HEK293 (cell line): ENCODE measurements at regions not wholly inside any gene's neighbourhood (a gene's known extent, or its start where the extent isn't known, plus 50 kb on each side); places are given as distances from the start of the nearest gene placed in this dataset.

Source experiments
- CTCF ChIA-PET: fragments of 350-600 bp; formaldehyde crosslinking; extraction: SDS; loops from one replicate; lab custom pipeline; 2021; ENCODE audit warnings: antibody characterized with exemption; lab: Yijun Ruan, JAX
- POLR2A ChIA-PET: fragments of 300-600 bp; formaldehyde crosslinking; extraction: SDS; loops from one replicate; lab custom pipeline; 2020; ENCODE audit warnings: antibody characterized with exemption, inconsistent platforms; lab: Yijun Ruan, JAX
- H3K27ac ChIP-seq: fragments of 200-500 bp; sonication (Bioruptor generic); 2 replicates; pipeline ENCODE4 v1.5.1; 2014; ENCODE audit warnings: low read depth, low read length, control low read depth, inconsistent platforms; ENCODE audit errors: extremely low read depth
- H3K36me3 ChIP-seq, 2 experiments: fragments of 200-500 bp in 1 of 2; sonication (Bioruptor generic) in 1 of 2; 1 replicate in 1 of 2; 2 replicates in 1 of 2; pipeline ENCODE4 v1.5.1; 2014 to 2017; ENCODE audit warnings: inconsistent platforms in 2 of 2, low read length in 2 of 2; ENCODE audit not compliant: control insufficient read depth in 2 of 2, insufficient read depth in 1 of 2
- H3K4me1 ChIP-seq: fragments of 200-500 bp; sonication (Bioruptor generic); 2 replicates; pipeline ENCODE4 v1.5.1; 2014; ENCODE audit warnings: mild to moderate bottlenecking, low read length, inconsistent platforms; ENCODE audit not compliant: control insufficient read depth, insufficient read depth
- H3K4me3 ChIP-seq: 2 replicates; pipeline ENCODE4 v1.5.1; 2011; ENCODE audit warnings: low read depth, mild to moderate bottlenecking, control low read depth, low read length, moderate library complexity
- H3K9me3 ChIP-seq: fragments of 200-500 bp; sonication (Bioruptor generic); 2 replicates; pipeline ENCODE4 v1.5.1; 2014; ENCODE audit warnings: low read depth, low read length, inconsistent platforms; ENCODE audit not compliant: control insufficient read depth, insufficient read depth
- GLI2 ChIP-seq: fragments of 450-650 bp; formaldehyde crosslinking; IDR thresholded peaks from 2 replicates; pipeline ENCODE4; 2017; ENCODE audit warnings: missing biosample characterization, missing genetic modification characterization, low read depth, borderline replicate concordance
- HOXC10 ChIP-seq: sonication (generic); formaldehyde crosslinking; IDR thresholded peaks from 2 replicates; pipeline ENCODE4 v1.8.1; 2023; ENCODE audit warnings: mild to moderate bottlenecking, missing genetic modification reagents
- IKZF3 ChIP-seq: fragments of 450-650 bp; IDR thresholded peaks from 2 replicates; pipeline ENCODE4 v1.5.0; 2018; ENCODE audit warnings: missing biosample characterization, mild to moderate bottlenecking, missing genetic modification characterization, moderate library complexity
- KLF8 ChIP-seq: fragments of 450-650 bp; formaldehyde crosslinking; IDR thresholded peaks from 2 replicates; pipeline ENCODE4 v1.5.1; 2016; ENCODE audit warnings: missing biosample characterization, missing genetic modification characterization
- RBAK ChIP-seq: fragments of 450-650 bp; formaldehyde crosslinking; IDR thresholded peaks from 2 replicates; pipeline ENCODE4 v1.5.1; 2016; ENCODE audit warnings: missing biosample characterization, missing genetic modification characterization
- REPIN1 ChIP-seq: fragments of 450-650 bp; formaldehyde crosslinking; IDR thresholded peaks from 2 replicates; pipeline ENCODE4 v1.5.1; 2017; ENCODE audit warnings: missing biosample characterization, missing genetic modification characterization, low read depth
- SETDB1 ChIP-seq: IDR thresholded peaks from one replicate; pipeline ENCODE4 v1.6.1; 2017; ENCODE audit warnings: mild to moderate bottlenecking, low read length, moderate library complexity, mixed read lengths; ENCODE audit not compliant: insufficient read length
- TRIM28 ChIP-seq: IDR thresholded peaks from 2 replicates; pipeline ENCODE4 v1.6.1; 2011; ENCODE audit warnings: low read length, control low read depth, borderline replicate concordance
- ZFP69B ChIP-seq: fragments of 450-650 bp; formaldehyde crosslinking; IDR thresholded peaks from 2 replicates; pipeline ENCODE4 v1.5.1; 2016; ENCODE audit warnings: missing biosample characterization, missing genetic modification characterization
- ZNF140 ChIP-seq: fragments of 450-650 bp; formaldehyde crosslinking; IDR thresholded peaks from 2 replicates; pipeline ENCODE4 v1.5.1; 2016; ENCODE audit warnings: missing biosample characterization, missing genetic modification characterization
- ZNF155 ChIP-seq: fragments of 450-650 bp; formaldehyde crosslinking; IDR thresholded peaks from 2 replicates; pipeline ENCODE4 v1.5.1; 2016; ENCODE audit warnings: missing biosample characterization, missing genetic modification characterization
- ZNF184 ChIP-seq: fragments of 450-650 bp; IDR thresholded peaks from 2 replicates; pipeline ENCODE4 v1.5.1; 2018; ENCODE audit warnings: missing biosample characterization, mild to moderate bottlenecking, missing genetic modification characterization
- ZNF335 ChIP-seq: fragments of 450-650 bp; formaldehyde crosslinking; conservative IDR thresholded peaks from 2 replicates; pipeline ENCODE4 v1.5.1; 2016; ENCODE audit warnings: missing biosample characterization, missing genetic modification characterization
- ZNF426 ChIP-seq: fragments of 450-650 bp; formaldehyde crosslinking; IDR thresholded peaks from 2 replicates; pipeline ENCODE4 v1.5.1; 2017; ENCODE audit warnings: missing biosample characterization, missing genetic modification characterization, mild to moderate bottlenecking, inconsistent platforms, moderate library complexity
- ZNF521 ChIP-seq: fragments of 450-650 bp; formaldehyde crosslinking; IDR thresholded peaks from 2 replicates; pipeline ENCODE4 v1.5.1; 2017; ENCODE audit warnings: missing biosample characterization, mild to moderate bottlenecking, missing genetic modification characterization
- ZNF558 ChIP-seq: fragments of 450-650 bp; formaldehyde crosslinking; IDR thresholded peaks from 2 replicates; pipeline ENCODE4 v1.5.1; 2016; ENCODE audit warnings: missing biosample characterization, missing genetic modification characterization
- ZNF596 ChIP-seq: fragments of 450-650 bp; IDR thresholded peaks from 2 replicates; pipeline ENCODE4 v1.5.0; 2018; ENCODE audit warnings: missing biosample characterization, mild to moderate bottlenecking, missing genetic modification characterization, moderate library complexity
- ZNF664 ChIP-seq: fragments of 450-650 bp; formaldehyde crosslinking; IDR thresholded peaks from 2 replicates; pipeline ENCODE4 v1.5.1; 2016; ENCODE audit warnings: missing biosample characterization, missing genetic modification characterization
- ZNF677 ChIP-seq: fragments of 450-650 bp; IDR thresholded peaks from 2 replicates; pipeline ENCODE4 v1.5.0; 2018; ENCODE audit warnings: missing biosample characterization, mild to moderate bottlenecking, missing genetic modification characterization, moderate library complexity
- ZNF776 ChIP-seq: fragments of 450-650 bp; formaldehyde crosslinking; IDR thresholded peaks from 2 replicates; pipeline ENCODE4 v1.5.0; 2017; ENCODE audit warnings: missing biosample characterization, missing genetic modification characterization, borderline replicate concordance
- TF ChIP-seq, protein P1 (sequence below): fragments of 450-650 bp; formaldehyde crosslinking; IDR thresholded peaks from 2 replicates; pipeline ENCODE4 v1.5.1; 2016; ENCODE audit warnings: missing biosample characterization, missing genetic modification characterization
- TF ChIP-seq, protein P2 (sequence below): fragments of 450-650 bp; formaldehyde crosslinking; IDR thresholded peaks from 2 replicates; pipeline ENCODE4 v1.5.1; 2016; ENCODE audit warnings: missing biosample characterization, missing genetic modification characterization
- TF ChIP-seq, protein P3 (sequence below): fragments of 450-650 bp; formaldehyde crosslinking; IDR thresholded peaks from 2 replicates; pipeline ENCODE4 v1.5.1; 2016; ENCODE audit warnings: missing biosample characterization, missing genetic modification characterization
- TF ChIP-seq, protein P4 (sequence below): fragments of 450-650 bp; formaldehyde crosslinking; IDR thresholded peaks from 2 replicates; pipeline ENCODE4 v1.5.1; 2016; ENCODE audit warnings: missing biosample characterization, missing genetic modification characterization
- TF ChIP-seq, protein P5 (sequence below): fragments of 450-650 bp; formaldehyde crosslinking; IDR thresholded peaks from 2 replicates; pipeline ENCODE4 v1.5.1; 2016; ENCODE audit warnings: missing biosample characterization, missing genetic modification characterization, low read depth
- TF ChIP-seq, protein P6 (sequence below): fragments of 450-650 bp; formaldehyde crosslinking; IDR thresholded peaks from 2 replicates; pipeline ENCODE4 v1.5.1; 2016; ENCODE audit warnings: missing biosample characterization, missing genetic modification characterization

DNA sequence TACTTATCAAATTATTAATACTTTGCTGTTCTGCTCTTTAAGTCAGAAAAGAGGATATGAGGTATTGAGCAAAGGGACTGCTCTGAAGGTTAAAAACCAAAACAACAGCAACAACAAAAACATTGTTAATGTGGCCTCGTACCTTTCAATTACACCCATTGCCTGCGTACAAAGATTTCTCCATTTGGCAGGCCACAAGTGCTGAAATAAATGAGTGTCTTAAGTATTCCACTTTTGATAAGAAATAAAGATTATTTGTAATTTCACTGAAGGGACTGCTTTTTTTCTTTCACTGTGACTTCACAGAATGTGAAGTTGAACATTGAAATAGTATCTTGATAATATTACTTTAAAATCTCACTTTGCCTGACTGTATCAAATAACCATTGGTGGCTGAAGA is 163.2 kb upstream of the MRPS30 start (continued):
- TF ChIP-seq, protein P1, sequence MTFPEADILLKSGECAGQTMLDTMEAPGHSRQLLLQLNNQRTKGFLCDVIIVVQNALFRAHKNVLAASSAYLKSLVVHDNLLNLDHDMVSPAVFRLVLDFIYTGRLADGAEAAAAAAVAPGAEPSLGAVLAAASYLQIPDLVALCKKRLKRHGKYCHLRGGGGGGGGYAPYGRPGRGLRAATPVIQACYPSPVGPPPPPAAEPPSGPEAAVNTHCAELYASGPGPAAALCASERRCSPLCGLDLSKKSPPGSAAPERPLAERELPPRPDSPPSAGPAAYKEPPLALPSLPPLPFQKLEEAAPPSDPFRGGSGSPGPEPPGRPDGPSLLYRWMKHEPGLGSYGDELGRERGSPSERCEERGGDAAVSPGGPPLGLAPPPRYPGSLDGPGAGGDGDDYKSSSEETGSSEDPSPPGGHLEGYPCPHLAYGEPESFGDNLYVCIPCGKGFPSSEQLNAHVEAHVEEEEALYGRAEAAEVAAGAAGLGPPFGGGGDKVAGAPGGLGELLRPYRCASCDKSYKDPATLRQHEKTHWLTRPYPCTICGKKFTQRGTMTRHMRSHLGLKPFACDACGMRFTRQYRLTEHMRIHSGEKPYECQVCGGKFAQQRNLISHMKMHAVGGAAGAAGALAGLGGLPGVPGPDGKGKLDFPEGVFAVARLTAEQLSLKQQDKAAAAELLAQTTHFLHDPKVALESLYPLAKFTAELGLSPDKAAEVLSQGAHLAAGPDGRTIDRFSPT (tag by site-specific recombination), result no peak
- TF ChIP-seq RBAK (tag by site-specific recombination) (no peak), ZNF521 (no peak), ZNF596 (tag by site-specific recombination) (no peak), ZNF677 (tag by site-specific recombination) (no peak), HOXC10 (CRISPR knock-in tag) (no peak), ZNF558 (tag by site-specific recombination) (no peak), ZNF335 (tag by site-specific recombination) (no peak), ZNF664 (tag by site-specific recombination) (no peak), KLF8 (tag by site-specific recombination) (no peak)

DNA sequence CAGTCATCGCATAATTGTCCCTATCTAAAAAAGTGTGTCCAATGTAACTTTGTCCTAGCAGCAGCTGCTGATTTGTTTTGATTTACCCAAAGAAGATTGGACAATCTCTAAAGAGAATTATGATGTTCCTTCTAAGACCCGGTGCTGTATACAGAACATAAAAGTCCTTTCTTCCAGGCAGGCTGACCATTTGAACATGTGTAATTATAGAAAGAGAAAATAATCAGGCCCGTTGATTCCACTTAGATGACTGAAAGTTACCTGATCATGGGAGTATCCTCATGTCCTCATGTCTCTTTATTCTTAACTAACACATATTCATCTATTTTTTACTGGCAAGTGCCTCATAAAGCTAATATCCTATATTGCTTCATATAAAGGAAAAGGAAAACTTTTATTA is 164.1 kb upstream of the MRPS30 start:
- TF ChIP-seq IKZF3 (tag by site-specific recombination) (no peak), TRIM28 (no peak), REPIN1 (no peak), ZNF776 (tag by site-specific recombination) (no peak), ZNF184 (no peak), ZNF155 (tag by site-specific recombination) (no peak)
- TF ChIP-seq, protein P2, sequence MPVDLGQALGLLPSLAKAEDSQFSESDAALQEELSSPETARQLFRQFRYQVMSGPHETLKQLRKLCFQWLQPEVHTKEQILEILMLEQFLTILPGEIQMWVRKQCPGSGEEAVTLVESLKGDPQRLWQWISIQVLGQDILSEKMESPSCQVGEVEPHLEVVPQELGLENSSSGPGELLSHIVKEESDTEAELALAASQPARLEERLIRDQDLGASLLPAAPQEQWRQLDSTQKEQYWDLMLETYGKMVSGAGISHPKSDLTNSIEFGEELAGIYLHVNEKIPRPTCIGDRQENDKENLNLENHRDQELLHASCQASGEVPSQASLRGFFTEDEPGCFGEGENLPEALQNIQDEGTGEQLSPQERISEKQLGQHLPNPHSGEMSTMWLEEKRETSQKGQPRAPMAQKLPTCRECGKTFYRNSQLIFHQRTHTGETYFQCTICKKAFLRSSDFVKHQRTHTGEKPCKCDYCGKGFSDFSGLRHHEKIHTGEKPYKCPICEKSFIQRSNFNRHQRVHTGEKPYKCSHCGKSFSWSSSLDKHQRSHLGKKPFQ (tag by site-specific recombination), result no peak
- TF ChIP-seq, protein P3, sequence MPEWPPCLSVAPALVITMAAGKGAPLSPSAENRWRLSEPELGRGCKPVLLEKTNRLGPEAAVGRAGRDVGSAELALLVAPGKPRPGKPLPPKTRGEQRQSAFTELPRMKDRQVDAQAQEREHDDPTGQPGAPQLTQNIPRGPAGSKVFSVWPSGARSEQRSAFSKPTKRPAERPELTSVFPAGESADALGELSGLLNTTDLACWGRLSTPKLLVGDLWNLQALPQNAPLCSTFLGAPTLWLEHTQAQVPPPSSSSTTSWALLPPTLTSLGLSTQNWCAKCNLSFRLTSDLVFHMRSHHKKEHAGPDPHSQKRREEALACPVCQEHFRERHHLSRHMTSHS (tag by site-specific recombination), result no peak
- Histone ChIP-seq H3K4me3 (no peak overlapping the region), H3K36me3 (no peaks in the 10 kb centered on the region), H3K27ac (no peak overlapping the region), H3K4me1 (no peaks in the 10 kb centered on the region), H3K9me3 (no peaks in the 10 kb centered on the region)
- ChIA-PET CTCF (no interaction called here), POLR2A (no interaction called here)

DNA sequence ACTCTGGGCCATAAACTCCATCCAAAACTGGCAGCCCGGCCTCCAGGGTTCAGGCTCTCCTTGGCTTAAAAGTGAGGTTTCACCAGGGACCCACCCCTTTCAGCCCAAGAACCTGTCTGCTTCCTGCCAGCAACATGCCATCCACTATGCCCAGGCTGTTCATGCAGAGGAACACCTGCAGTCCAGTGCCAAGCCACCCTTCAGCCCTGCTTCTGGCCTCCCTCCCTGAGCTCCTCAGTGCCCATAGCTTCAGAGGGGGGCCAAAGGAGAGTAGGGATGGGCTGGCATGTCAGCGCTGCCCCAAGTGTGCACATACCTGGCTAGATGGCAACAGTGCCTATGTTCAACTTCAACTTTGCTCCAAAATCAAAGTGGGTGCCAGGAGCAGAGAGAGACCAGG is 166.9 kb upstream of the MRPS30 start:
- POLR2A ChIA-PET, result no interaction called here
- H3K4me1 ChIP-seq, result no peaks in the 10 kb centered on the region
- no peaks in the 10 kb centered on the region for H3K9me3 ChIP-seq
- CTCF ChIA-PET, result no interaction called here
- H3K36me3 ChIP-seq, result no peaks in the 10 kb centered on the region
- H3K27ac ChIP-seq, result no peak overlapping the region
- H3K4me3 ChIP-seq, result no peak overlapping the region
- TF ChIP-seq ZNF426 (tag by site-specific recombination) (no peak), SETDB1 (no peak), ZFP69B (tag by site-specific recombination) (no peak), GLI2 (tag by site-specific recombination) (no peak), ZNF140 (no peak)
- TF ChIP-seq, protein P4, sequence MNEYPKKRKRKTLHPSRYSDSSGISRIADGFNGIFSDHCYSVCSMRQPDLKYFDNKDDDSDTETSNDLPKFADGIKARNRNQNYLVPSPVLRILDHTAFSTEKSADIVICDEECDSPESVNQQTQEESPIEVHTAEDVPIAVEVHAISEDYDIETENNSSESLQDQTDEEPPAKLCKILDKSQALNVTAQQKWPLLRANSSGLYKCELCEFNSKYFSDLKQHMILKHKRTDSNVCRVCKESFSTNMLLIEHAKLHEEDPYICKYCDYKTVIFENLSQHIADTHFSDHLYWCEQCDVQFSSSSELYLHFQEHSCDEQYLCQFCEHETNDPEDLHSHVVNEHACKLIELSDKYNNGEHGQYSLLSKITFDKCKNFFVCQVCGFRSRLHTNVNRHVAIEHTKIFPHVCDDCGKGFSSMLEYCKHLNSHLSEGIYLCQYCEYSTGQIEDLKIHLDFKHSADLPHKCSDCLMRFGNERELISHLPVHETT (tag by site-specific recombination), result no peak
- TF ChIP-seq, protein P5, sequence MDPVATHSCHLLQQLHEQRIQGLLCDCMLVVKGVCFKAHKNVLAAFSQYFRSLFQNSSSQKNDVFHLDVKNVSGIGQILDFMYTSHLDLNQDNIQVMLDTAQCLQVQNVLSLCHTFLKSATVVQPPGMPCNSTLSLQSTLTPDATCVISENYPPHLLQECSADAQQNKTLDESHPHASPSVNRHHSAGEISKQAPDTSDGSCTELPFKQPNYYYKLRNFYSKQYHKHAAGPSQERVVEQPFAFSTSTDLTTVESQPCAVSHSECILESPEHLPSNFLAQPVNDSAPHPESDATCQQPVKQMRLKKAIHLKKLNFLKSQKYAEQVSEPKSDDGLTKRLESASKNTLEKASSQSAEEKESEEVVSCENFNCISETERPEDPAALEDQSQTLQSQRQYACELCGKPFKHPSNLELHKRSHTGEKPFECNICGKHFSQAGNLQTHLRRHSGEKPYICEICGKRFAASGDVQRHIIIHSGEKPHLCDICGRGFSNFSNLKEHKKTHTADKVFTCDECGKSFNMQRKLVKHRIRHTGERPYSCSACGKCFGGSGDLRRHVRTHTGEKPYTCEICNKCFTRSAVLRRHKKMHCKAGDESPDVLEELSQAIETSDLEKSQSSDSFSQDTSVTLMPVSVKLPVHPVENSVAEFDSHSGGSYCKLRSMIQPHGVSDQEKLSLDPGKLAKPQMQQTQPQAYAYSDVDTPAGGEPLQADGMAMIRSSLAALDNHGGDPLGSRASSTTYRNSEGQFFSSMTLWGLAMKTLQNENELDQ, result no peak
- TF ChIP-seq, protein P6, sequence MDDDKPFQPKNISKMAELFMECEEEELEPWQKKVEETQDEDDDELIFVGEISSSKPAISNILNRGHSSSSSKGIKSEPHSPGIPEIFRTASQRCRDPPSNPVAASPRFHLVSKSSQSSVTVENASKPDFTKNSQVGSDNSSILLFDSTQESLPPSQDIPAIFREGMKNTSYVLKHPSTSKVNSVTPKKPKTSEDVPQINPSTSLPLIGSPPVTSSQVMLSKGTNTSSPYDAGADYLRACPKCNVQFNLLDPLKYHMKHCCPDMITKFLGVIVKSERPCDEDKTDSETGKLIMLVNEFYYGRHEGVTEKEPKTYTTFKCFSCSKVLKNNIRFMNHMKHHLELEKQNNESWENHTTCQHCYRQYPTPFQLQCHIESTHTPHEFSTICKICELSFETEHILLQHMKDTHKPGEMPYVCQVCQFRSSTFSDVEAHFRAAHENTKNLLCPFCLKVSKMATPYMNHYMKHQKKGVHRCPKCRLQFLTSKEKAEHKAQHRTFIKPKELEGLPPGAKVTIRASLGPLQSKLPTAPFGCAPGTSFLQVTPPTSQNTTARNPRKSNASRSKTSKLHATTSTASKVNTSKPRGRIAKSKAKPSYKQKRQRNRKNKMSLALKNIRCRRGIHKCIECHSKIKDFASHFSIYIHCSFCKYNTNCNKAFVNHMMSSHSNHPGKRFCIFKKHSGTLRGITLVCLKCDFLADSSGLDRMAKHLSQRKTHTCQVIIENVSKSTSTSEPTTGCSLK (tag by site-specific recombination), result no peak
